Panc1 (cell line): ENCODE measurements at regions not wholly inside any gene's neighbourhood (a gene's known extent, or its start where the extent isn't known, plus 50 kb on each side); places are given as distances from the start of the nearest gene placed in this dataset.

Experiments used
- ATAC-seq: fragments of 200-7000 bp; cut with Tn5 transposase; 2 replicates; pipeline ENCODE4 v1.9.1; 2020; ENCODE audit warnings: mild to moderate bottlenecking, moderate library complexity
- BruUV-seq: library from RNA; stranded (reverse); fragments of 400-500 nt; replicated peaks from 2 replicates; lab custom pipeline; 2021; lab: Mats Ljungman, UMichigan
- CTCF ChIA-PET: fragments of 300-600 bp; sonication (Branson Sonifier 250); formaldehyde crosslinking; loops from one replicate; lab custom pipeline; 2022; ENCODE audit warnings: antibody characterized with exemption; lab: Charles Lee
- POLR2A ChIA-PET: fragments of 300-600 bp; sonication (Branson Sonifier 250); formaldehyde crosslinking; loops from one replicate; lab custom pipeline; 2022; ENCODE audit warnings: antibody characterized with exemption; lab: Charles Lee
- DNase-seq: peaks from one replicate; pipeline ENCODE4 v3.0.0-alpha.2; 2010; ENCODE audit warnings: low read depth, low spot score
- H3K27ac ChIP-seq: 2 replicates; pipeline ENCODE4 v1.5.1; 2011; ENCODE audit warnings: mild to moderate bottlenecking, low read length, inconsistent platforms
- H3K27me3 ChIP-seq: fragments of 200-500 bp; sonication (Bioruptor generic); 2 replicates; pipeline ENCODE4 v1.6.0; 2014; ENCODE audit warnings: low read length, inconsistent platforms; ENCODE audit not compliant: control insufficient read depth, insufficient read depth
- H3K36me3 ChIP-seq: fragments of 200-500 bp; sonication (Bioruptor generic); 2 replicates; pipeline ENCODE4 v1.5.1; 2014; ENCODE audit warnings: inconsistent platforms, mild to moderate bottlenecking, low read length, moderate library complexity; ENCODE audit not compliant: control insufficient read depth, insufficient read depth
- H3K4me1 ChIP-seq: 2 replicates; pipeline ENCODE4 v1.5.1; 2011; ENCODE audit warnings: inconsistent platforms, mild to moderate bottlenecking, low read length, moderate library complexity; ENCODE audit not compliant: control insufficient read depth, insufficient read depth
- H3K4me3 ChIP-seq, 2 experiments: 2 replicates each; pipeline ENCODE4 v1.5.1; 2011 to 2012; ENCODE audit warnings: low read depth in 2 of 2, low read length in 2 of 2, mild to moderate bottlenecking in 2 of 2, inconsistent platforms in 1 of 2, moderate library complexity in 1 of 2
- H3K9me3 ChIP-seq: fragments of 200-500 bp; sonication (Bioruptor generic); 2 replicates; pipeline ENCODE4 v1.5.1; 2014; ENCODE audit warnings: low read depth, mild to moderate bottlenecking, inconsistent platforms, low read length, moderate library complexity; ENCODE audit not compliant: control insufficient read depth, insufficient read depth
- CTCF ChIP-seq: fragments of 450-650 bp; IDR thresholded peaks from 2 replicates; pipeline ENCODE4 v1.5.1; 2017; ENCODE audit warnings: mild to moderate bottlenecking
- POLR2AphosphoS5 ChIP-seq: IDR thresholded peaks from 2 replicates; pipeline ENCODE4 v1.6.1; 2012; ENCODE audit warnings: mild to moderate bottlenecking, low read depth, low read length, moderate library complexity
- REST ChIP-seq, 2 experiments: IDR thresholded peaks; 2 replicates each; pipeline ENCODE4 v1.6.1; 2011 to 2012; ENCODE audit warnings: low read depth in 2 of 2, control low read depth in 1 of 2, low read length in 1 of 2, mild to moderate bottlenecking in 1 of 2, moderate library complexity in 1 of 2; ENCODE audit not compliant: insufficient read depth in 1 of 2
- SIN3A ChIP-seq: IDR thresholded peaks from 2 replicates; pipeline ENCODE4 v1.6.1; 2012; ENCODE audit warnings: low read depth, mild to moderate bottlenecking, low read length, moderate library complexity, borderline replicate concordance; ENCODE audit not compliant: insufficient read depth
- TCF7L2 ChIP-seq: IDR thresholded peaks from 2 replicates; pipeline ENCODE4 v1.6.1; 2011; ENCODE audit warnings: mild to moderate bottlenecking, low read depth, low read length, inconsistent platforms
- in situ Hi-C: cut with HindIII; loops from 2 replicates; pipeline ENCODE4 v1.10.0; 2016; ENCODE audit warnings: low sequenced_read_pairs, low pct_unique_long_range_greater_than_20kb
- intact Hi-C: fragments of 100-400 bp; cut with micrococcal nuclease; formaldehyde crosslinking; loops from one replicate; pipeline ENCODE4 v1.10.0; 2022; ENCODE audit not compliant: unreplicated experiment

GRCh38 chr7:89826557-89826956, 327.7 kb upstream of the STEAP1 start:
- Histone ChIP-seq H3K4me1 (no peaks in the 10 kb centered on the region), H3K27me3 (no peaks in the 10 kb centered on the region), H3K4me3 (no peak overlapping the region), H3K36me3 (no peaks in the 10 kb centered on the region), H3K27ac (no peak overlapping the region), H3K9me3 (no peaks in the 10 kb centered on the region)
- ChIA-PET CTCF (no interaction called here), POLR2A (no interaction called here)
- BruUV-seq: no TSS peak
- no peak for DNase-seq
- in situ Hi-C loops (no loop called here), intact Hi-C loops (no loop called here)
- ATAC-seq: no peak
- no peak for TF ChIP-seq SIN3A
- TF ChIP-seq CTCF: no peak
- no peak for TF ChIP-seq REST (IDR thresholded peaks at IDR 0.05; ENCODE audit: insufficient read depth in 1 of 2, low read depth in 2 of 2, low read length in 1 of 2)
- TF ChIP-seq TCF7L2: no peak
- TF ChIP-seq POLR2AphosphoS5: no peak

GRCh38 chr7:89837515-89837914, 316.8 kb upstream of the STEAP1 start:
- no peaks in the 10 kb centered on the region for H3K27me3 ChIP-seq
- no TSS peak for BruUV-seq
- intact Hi-C loops (no loop called here), in situ Hi-C loops (no loop called here)
- ChIA-PET CTCF (no interaction called here), POLR2A (interaction anchor here (0.6 kb wide), 1 partner anchor 566 kb away, joined by 6 read pairs; no protein-coding TSS in a partner anchor)
- DNase-seq (no peak), ATAC-seq (no peak)
- no peak overlapping the region for H3K27ac ChIP-seq
- H3K4me1 ChIP-seq: no peaks in the 10 kb centered on the region
- no peaks in the 10 kb centered on the region for H3K9me3 ChIP-seq
- no peaks in the 10 kb centered on the region for H3K36me3 ChIP-seq
- TF ChIP-seq CTCF (no peak), POLR2AphosphoS5 (no peak), SIN3A (no peak), REST (IDR thresholded peaks at IDR 0.05; ENCODE audit: insufficient read depth in 1 of 2, low read depth in 2 of 2, low read length in 1 of 2) (no peak), TCF7L2 (no peak)
- no peak overlapping the region for H3K4me3 ChIP-seq
